Smooth muscle cell (in vitro differentiated cells): ENCODE measurements at regions not wholly inside any gene's neighbourhood (a gene's known extent, or its start where the extent isn't known, plus 50 kb on each side); places are given as distances from the start of the nearest gene placed in this dataset.

Experiments
- DNase-seq: peaks from one replicate; lab custom pipeline; 2025; ENCODE audit not compliant: unreplicated experiment; lab: John Stamatoyannopoulos, UW
- H2AFZ ChIP-seq: fragments of 200-600 bp; sonication (generic); 2 replicates; pipeline ENCODE4 v1.6.0; 2016; ENCODE audit warnings: antibody characterized with exemption, low read depth, mild to moderate bottlenecking
- H3F3A ChIP-seq: fragments of 200-600 bp; sonication (generic); 2 replicates; pipeline ENCODE4 v1.6.0; 2017; ENCODE audit warnings: antibody characterized with exemption, low read depth
- H3K27ac ChIP-seq: fragments of 200-600 bp; sonication (generic); 2 replicates; pipeline ENCODE4 v1.5.1; 2016; ENCODE audit warnings: low read depth, mild to moderate bottlenecking
- H3K27me3 ChIP-seq: fragments of 200-600 bp; sonication (generic); 2 replicates; pipeline ENCODE4 v1.6.1; 2016; ENCODE audit warnings: low read depth, mild to moderate bottlenecking
- H3K36me3 ChIP-seq: fragments of 200-600 bp; sonication (generic); 2 replicates; pipeline ENCODE4 v1.5.1; 2016; ENCODE audit warnings: low read depth
- H3K4me1 ChIP-seq: fragments of 200-600 bp; sonication (generic); 2 replicates; pipeline ENCODE4 v1.5.1; 2016; ENCODE audit warnings: low read depth
- H3K4me2 ChIP-seq: fragments of 200-600 bp; sonication (generic); 2 replicates; pipeline ENCODE4 v1.6.0; 2016; ENCODE audit warnings: mild to moderate bottlenecking
- H3K4me3 ChIP-seq: fragments of 200-600 bp; sonication (generic); 2 replicates; pipeline ENCODE4 v1.5.1; 2016; ENCODE audit warnings: mild to moderate bottlenecking
- H3K79me2 ChIP-seq: fragments of 200-600 bp; sonication (generic); 2 replicates; pipeline ENCODE4 v1.6.0; 2016; ENCODE audit warnings: low read depth, mild to moderate bottlenecking
- H3K9ac ChIP-seq: fragments of 200-600 bp; sonication (generic); 2 replicates; pipeline ENCODE4 v1.6.0; 2016; ENCODE audit warnings: low read depth
- H3K9me3 ChIP-seq: fragments of 200-600 bp; sonication (generic); replicated peaks from 2 replicates; pipeline ENCODE4 v1.5.1; 2016; ENCODE audit warnings: low read depth
- H4K20me1 ChIP-seq: fragments of 200-600 bp; sonication (generic); 2 replicates; pipeline ENCODE4 v1.6.0; 2016; ENCODE audit warnings: low read depth
- CTCF ChIP-seq: fragments of 200-600 bp; sonication (generic); IDR thresholded peaks from 2 replicates; pipeline ENCODE4 v1.5.1; 2017; ENCODE audit warnings: borderline replicate concordance, mild to moderate bottlenecking, antibody characterized with exemption; ENCODE audit not compliant: insufficient read depth, poor library complexity, severe bottlenecking
- WGBS: methylation state at CpG from one replicate; pipeline ENCODE4 v1.1.7; 2016; ENCODE audit warnings: low lambda C conversion rate; 5-methylcytosine and 5-hydroxymethylcytosine counted together

GRCh38 chr4:89369581-89369980 lies 62.0 kb upstream of the GPRIN3 start:
- no peaks in the 10 kb centered on the region for H3K9me3 ChIP-seq
- no peak for TF ChIP-seq CTCF
- H3K4me3 ChIP-seq: no peak overlapping the region
- no peaks in the 10 kb centered on the region for H3K79me2 ChIP-seq
- no peak overlapping the region for H3K27ac ChIP-seq
- H3K9ac ChIP-seq: no peak overlapping the region
- no peaks in the 10 kb centered on the region for H4K20me1 ChIP-seq
- H3K27me3 ChIP-seq: no peaks in the 10 kb centered on the region
- H2AFZ ChIP-seq: no peak overlapping the region
- H3K4me1 ChIP-seq: no peaks in the 10 kb centered on the region
- no peak overlapping the region for H3K4me2 ChIP-seq
- WGBS: 66% methylated on average over 2 of the region's 2 CpGs
- no peak for DNase-seq
- H3K36me3 ChIP-seq: no peaks in the 10 kb centered on the region
- no peaks in the 10 kb centered on the region for H3F3A ChIP-seq

- H3K4me1 ChIP-seq: no peaks in the 10 kb centered on the region
- H3K36me3 ChIP-seq: no peaks in the 10 kb centered on the region
- no peaks in the 10 kb centered on the region for H3K27me3 ChIP-seq
- no peak overlapping the region for H3K4me3 ChIP-seq
- no peak overlapping the region for H3K4me2 ChIP-seq
- no peak overlapping the region for H3K27ac ChIP-seq
- H3K9ac ChIP-seq: no peak overlapping the region
- no peaks in the 10 kb centered on the region for H4K20me1 ChIP-seq
- DNase-seq: no peak
- H3F3A ChIP-seq: no peaks in the 10 kb centered on the region
- H3K79me2 ChIP-seq: no peaks in the 10 kb centered on the region
- H2AFZ ChIP-seq: no peak overlapping the region
- 80% methylated on average over 2 of the region's 2 CpGs for WGBS
- no peak for TF ChIP-seq CTCF
- no peaks in the 10 kb centered on the region for H3K9me3 ChIP-seq
Observed at GRCh38 chr4:89368861-89369260, 61.3 kb upstream of the GPRIN3 start.

GRCh38 chr4:89365776-89366175 lies 58.2 kb upstream of the GPRIN3 start:
- Histone ChIP-seq H3K4me3 (no peak overlapping the region), H3K27ac (no peak overlapping the region), H3K36me3 (no peaks in the 10 kb centered on the region), H3K4me2 (no peak overlapping the region), H3K4me1 (no peaks in the 10 kb centered on the region), H3K9me3 (no peaks in the 10 kb centered on the region), H4K20me1 (no peaks in the 10 kb centered on the region), H3K9ac (no peak overlapping the region), H3K79me2 (no peaks in the 10 kb centered on the region), H3F3A (no peaks in the 10 kb centered on the region), H2AFZ (no peak overlapping the region), H3K27me3 (no peaks in the 10 kb centered on the region)
- WGBS: 82% methylated on average over 2 of the region's 2 CpGs
- TF ChIP-seq CTCF: no peak
- DNase-seq: no peak

- Histone ChIP-seq H3F3A (no peaks in the 10 kb centered on the region), H3K9me3 (no peaks in the 10 kb centered on the region), H2AFZ (no peak overlapping the region), H3K27me3 (no peaks in the 10 kb centered on the region), H3K4me2 (no peak overlapping the region), H3K9ac (no peak overlapping the region), H3K36me3 (no peaks in the 10 kb centered on the region), H4K20me1 (no peaks in the 10 kb centered on the region), H3K79me2 (no peaks in the 10 kb centered on the region), H3K4me3 (no peak overlapping the region), H3K27ac (no peak overlapping the region), H3K4me1 (no peaks in the 10 kb centered on the region)
- no peak for TF ChIP-seq CTCF
- DNase-seq: no peak
Observed at GRCh38 chr4:89365375-89365774, 57.8 kb upstream of the GPRIN3 start.
